ENCODE measurements at regions not wholly inside any gene's neighbourhood (a gene's known extent, or its start where the extent isn't known, plus 50 kb on each side); places are given as distances from the start of the nearest gene placed in this dataset.

DNA sequence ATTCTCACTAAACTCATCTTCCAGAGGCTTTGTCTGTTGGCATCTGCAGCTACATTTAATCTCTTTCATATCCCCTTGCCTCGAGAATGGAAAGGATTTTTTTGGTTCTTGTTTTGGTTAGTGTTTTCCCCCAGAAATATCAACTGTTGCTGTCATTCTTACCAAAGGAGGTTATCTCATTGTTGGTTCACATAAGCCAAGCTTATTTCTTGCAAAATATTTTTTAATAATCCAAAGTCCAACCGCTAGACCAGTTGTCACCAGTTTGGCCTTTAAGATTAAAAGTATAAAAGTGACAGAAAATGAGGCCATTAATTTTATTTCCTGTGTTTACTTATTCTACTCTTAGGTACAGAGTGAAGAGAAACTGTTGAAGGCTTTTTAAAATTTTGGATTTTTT is 66.5 kb upstream of the PROX1 start:
- TF ChIP-seq SIN3A (IDR thresholded peaks at IDR 0.05; ENCODE audit: borderline replicate concordance, insufficient read depth, low read length) (no peak), FOXP2 (optimal IDR thresholded peaks at IDR 0.05; ENCODE audit: borderline replicate concordance, extremely low read depth, extremely low read length, insufficient read depth) (no peak), TAF1 (IDR thresholded peaks at IDR 0.05; ENCODE audit: borderline replicate concordance, insufficient read depth, low read length) (no peak), POLR2AphosphoS5 (IDR thresholded peaks at IDR 0.05; ENCODE audit: low read depth, low read length) (no peak)
- TF ChIP-seq, protein P1, sequence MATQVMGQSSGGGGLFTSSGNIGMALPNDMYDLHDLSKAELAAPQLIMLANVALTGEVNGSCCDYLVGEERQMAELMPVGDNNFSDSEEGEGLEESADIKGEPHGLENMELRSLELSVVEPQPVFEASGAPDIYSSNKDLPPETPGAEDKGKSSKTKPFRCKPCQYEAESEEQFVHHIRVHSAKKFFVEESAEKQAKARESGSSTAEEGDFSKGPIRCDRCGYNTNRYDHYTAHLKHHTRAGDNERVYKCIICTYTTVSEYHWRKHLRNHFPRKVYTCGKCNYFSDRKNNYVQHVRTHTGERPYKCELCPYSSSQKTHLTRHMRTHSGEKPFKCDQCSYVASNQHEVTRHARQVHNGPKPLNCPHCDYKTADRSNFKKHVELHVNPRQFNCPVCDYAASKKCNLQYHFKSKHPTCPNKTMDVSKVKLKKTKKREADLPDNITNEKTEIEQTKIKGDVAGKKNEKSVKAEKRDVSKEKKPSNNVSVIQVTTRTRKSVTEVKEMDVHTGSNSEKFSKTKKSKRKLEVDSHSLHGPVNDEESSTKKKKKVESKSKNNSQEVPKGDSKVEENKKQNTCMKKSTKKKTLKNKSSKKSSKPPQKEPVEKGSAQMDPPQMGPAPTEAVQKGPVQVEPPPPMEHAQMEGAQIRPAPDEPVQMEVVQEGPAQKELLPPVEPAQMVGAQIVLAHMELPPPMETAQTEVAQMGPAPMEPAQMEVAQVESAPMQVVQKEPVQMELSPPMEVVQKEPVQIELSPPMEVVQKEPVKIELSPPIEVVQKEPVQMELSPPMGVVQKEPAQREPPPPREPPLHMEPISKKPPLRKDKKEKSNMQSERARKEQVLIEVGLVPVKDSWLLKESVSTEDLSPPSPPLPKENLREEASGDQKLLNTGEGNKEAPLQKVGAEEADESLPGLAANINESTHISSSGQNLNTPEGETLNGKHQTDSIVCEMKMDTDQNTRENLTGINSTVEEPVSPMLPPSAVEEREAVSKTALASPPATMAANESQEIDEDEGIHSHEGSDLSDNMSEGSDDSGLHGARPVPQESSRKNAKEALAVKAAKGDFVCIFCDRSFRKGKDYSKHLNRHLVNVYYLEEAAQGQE (IDR thresholded peaks at IDR 0.05; ENCODE audit: insufficient read depth in 1 of 2, low read depth in 2 of 2, low read length in 2 of 2) = no peak

DNA sequence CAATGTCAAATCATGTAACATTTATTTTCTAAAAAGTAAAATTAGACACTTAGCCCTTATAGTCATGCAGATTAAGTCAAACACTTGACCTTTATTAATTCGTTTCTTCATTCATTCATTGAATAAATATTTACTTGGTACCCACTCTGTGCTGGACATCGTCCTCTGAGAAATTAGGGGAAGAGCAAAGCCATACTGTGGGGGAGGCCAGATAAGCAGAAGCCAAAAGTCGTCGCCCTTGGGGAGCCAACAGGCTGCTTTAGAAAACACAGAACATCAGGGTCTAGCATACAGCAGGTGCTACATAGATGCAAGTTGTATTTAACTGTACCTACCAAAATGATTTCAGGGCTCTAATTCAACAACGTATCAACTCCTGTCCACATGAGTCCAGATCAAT is 66.1 kb upstream of the PROX1 start:
- TF ChIP-seq TAF1 (IDR thresholded peaks at IDR 0.05; ENCODE audit: borderline replicate concordance, insufficient read depth, low read length) (no peak), SIN3A (IDR thresholded peaks at IDR 0.05; ENCODE audit: borderline replicate concordance, insufficient read depth, low read length) (no peak), POLR2AphosphoS5 (IDR thresholded peaks at IDR 0.05; ENCODE audit: low read depth, low read length) (no peak), FOXP2 (optimal IDR thresholded peaks at IDR 0.05; ENCODE audit: borderline replicate concordance, extremely low read depth, extremely low read length, insufficient read depth) (no peak)
- TF ChIP-seq, protein P1 (IDR thresholded peaks at IDR 0.05; ENCODE audit: insufficient read depth in 1 of 2, low read depth in 2 of 2, low read length in 2 of 2) = no peak

DNA sequence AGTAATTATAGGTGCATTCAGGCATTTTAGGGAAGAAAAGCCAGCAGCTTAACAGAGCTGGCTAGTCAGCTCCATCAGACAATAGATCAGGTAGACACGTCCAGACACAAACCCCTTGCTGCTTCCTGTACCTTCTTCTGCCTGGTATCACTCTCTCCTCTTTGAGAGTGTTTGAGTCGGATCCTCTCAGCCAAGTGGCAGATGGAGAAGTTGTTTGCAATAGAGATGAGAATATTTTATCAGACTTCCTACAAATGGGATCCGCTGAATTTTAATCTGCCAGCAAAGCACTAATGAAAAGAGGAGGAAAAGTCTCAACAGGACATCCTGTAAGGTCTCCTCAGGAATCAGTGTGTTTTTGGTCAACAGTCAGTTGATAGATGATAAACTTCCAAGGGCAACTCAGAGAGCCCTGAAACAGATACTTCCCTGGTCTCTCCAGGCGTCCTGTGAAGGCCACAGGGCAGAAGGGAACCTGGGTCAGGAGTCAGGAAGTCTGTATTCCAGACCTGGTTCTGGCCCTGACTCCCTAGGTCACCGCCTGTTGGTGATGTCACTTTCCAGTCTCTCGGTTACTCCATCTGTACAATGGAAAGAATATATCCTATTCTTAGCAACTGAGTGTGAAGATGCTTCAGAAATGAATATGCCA is 62.1 kb upstream of the PROX1 start:
- TF ChIP-seq, protein P1 (IDR thresholded peaks at IDR 0.05; ENCODE audit: insufficient read depth in 1 of 2, low read depth in 2 of 2, low read length in 2 of 2) = no peak
- TF ChIP-seq POLR2AphosphoS5 (IDR thresholded peaks at IDR 0.05; ENCODE audit: low read depth, low read length) = no peak
- TF ChIP-seq SIN3A (IDR thresholded peaks at IDR 0.05; ENCODE audit: borderline replicate concordance, insufficient read depth, low read length) = no peak
- TF ChIP-seq FOXP2 (optimal IDR thresholded peaks at IDR 0.05; ENCODE audit: borderline replicate concordance, extremely low read depth, extremely low read length, insufficient read depth) = no peak
- TF ChIP-seq TAF1 (IDR thresholded peaks at IDR 0.05; ENCODE audit: borderline replicate concordance, insufficient read depth, low read length) = no peak

DNA sequence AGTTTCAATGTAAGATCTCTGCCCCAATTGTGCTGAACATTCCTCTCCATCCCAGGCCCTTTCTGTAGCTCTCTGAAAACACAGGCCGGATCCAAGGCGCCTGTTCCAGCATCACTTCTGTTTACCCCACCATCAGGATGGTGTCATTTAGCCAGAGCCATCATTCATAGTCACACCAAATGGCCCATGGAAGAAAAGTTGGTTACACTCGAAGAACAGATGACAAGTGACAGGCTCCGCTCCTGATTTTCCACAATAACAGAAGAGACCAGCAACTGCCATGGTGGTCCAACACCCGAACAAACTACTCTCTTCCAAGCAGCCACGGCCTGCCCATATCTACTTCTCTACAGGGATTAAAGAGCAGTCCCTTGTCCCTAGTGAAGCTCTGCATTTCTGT is 59.9 kb upstream of the PROX1 start:
- TF ChIP-seq, protein P1 (IDR thresholded peaks at IDR 0.05; ENCODE audit: insufficient read depth in 1 of 2, low read depth in 2 of 2, low read length in 2 of 2) = no peak
- TF ChIP-seq SIN3A (IDR thresholded peaks at IDR 0.05; ENCODE audit: borderline replicate concordance, insufficient read depth, low read length) (no peak), FOXP2 (optimal IDR thresholded peaks at IDR 0.05; ENCODE audit: borderline replicate concordance, extremely low read depth, extremely low read length, insufficient read depth) (no peak), POLR2AphosphoS5 (IDR thresholded peaks at IDR 0.05; ENCODE audit: low read depth, low read length) (no peak), TAF1 (IDR thresholded peaks at IDR 0.05; ENCODE audit: borderline replicate concordance, insufficient read depth, low read length) (no peak)
